DND-41 (cell line): ENCODE measurements at regions not wholly inside any gene's neighbourhood (a gene's known extent, or its start where the extent isn't known, plus 50 kb on each side); places are given as distances from the start of the nearest gene placed in this dataset.

Experiments used
- EZH2 ChIP-seq: IDR thresholded peaks from 3 replicates; pipeline ENCODE4 v1.6.1; 2012; ENCODE audit warnings: borderline replicate concordance, low read depth, mild to moderate bottlenecking, moderate library complexity, low read length, inconsistent platforms; ENCODE audit not compliant: severe bottlenecking
- TF ChIP-seq, protein P1 (sequence below): IDR thresholded peaks from 2 replicates; pipeline ENCODE4 v1.5.1; 2012; ENCODE audit warnings: borderline replicate concordance, low read length, moderate library complexity, mild to moderate bottlenecking; ENCODE audit not compliant: poor library complexity, severe bottlenecking; ENCODE audit errors: extremely low read depth

DNA sequence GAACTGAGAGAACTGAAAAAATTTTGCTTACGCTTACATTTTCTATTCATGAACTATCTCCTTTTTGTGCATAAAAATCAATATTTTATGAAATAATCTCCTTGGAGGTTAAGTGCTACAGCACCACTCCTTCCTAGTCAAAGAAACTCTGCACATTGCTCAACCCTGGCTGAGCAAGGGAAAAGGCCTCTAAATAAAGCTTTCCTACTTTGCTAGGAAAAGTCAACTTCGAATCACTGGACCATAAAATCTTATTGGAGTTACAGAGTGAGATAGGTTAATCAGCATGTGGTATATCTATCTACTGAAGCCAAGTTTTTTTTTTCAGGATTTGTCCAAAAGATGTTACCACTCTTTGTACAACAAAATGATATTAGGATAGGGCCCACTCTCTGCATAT, 57.5 kb upstream of the HMGB1 start:
- TF ChIP-seq, protein P1, sequence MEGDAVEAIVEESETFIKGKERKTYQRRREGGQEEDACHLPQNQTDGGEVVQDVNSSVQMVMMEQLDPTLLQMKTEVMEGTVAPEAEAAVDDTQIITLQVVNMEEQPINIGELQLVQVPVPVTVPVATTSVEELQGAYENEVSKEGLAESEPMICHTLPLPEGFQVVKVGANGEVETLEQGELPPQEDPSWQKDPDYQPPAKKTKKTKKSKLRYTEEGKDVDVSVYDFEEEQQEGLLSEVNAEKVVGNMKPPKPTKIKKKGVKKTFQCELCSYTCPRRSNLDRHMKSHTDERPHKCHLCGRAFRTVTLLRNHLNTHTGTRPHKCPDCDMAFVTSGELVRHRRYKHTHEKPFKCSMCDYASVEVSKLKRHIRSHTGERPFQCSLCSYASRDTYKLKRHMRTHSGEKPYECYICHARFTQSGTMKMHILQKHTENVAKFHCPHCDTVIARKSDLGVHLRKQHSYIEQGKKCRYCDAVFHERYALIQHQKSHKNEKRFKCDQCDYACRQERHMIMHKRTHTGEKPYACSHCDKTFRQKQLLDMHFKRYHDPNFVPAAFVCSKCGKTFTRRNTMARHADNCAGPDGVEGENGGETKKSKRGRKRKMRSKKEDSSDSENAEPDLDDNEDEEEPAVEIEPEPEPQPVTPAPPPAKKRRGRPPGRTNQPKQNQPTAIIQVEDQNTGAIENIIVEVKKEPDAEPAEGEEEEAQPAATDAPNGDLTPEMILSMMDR: no peak
- no peak for TF ChIP-seq EZH2
